ENCODE measurements at regions not wholly inside any gene's neighbourhood (a gene's known extent, or its start where the extent isn't known, plus 50 kb on each side); places are given as distances from the start of the nearest gene placed in this dataset.

- no peaks in the 10 kb centered on the region for H3K9me3 ChIP-seq (ENCODE audit: low read depth, low read length, poor library complexity, severe bottlenecking)
- no peak for DNase-seq (ENCODE audit: low spot score)
- TF ChIP-seq EZH2 (IDR thresholded peaks at IDR 0.05; ENCODE audit: borderline replicate concordance, low read depth, low read length, poor library complexity, severe bottlenecking) (no peak), CTCF (conservative IDR thresholded peaks at IDR 0.05; ENCODE audit: low read depth, low read length) (no peak)
- ChIA-PET CTCF (no interaction called here), POLR2A (ENCODE audit: low non-redundant PET) (no interaction called here)
- no peaks in the 10 kb centered on the region for H3K4me1 ChIP-seq (ENCODE audit: insufficient read depth, low read length, poor library complexity, severe bottlenecking)
- no TSS peak for BruUV-seq (replicated peaks)
- no peaks in the 10 kb centered on the region for H3K36me3 ChIP-seq (ENCODE audit: insufficient read depth, low read length, poor library complexity, severe bottlenecking)
- intact Hi-C loops (cut with micrococcal nuclease; ENCODE audit: unreplicated experiment) = no loop called here
- H3K27ac ChIP-seq (ENCODE audit: low read depth, low read length, poor library complexity, severe bottlenecking) = no peak overlapping the region
- no peak overlapping the region for H3K4me3 ChIP-seq (ENCODE audit: low read depth, low read length, poor library complexity, severe bottlenecking)
- H3K27me3 ChIP-seq (replicated peaks; ENCODE audit: insufficient read depth, low read depth, low read length, poor library complexity) = no peaks in the 10 kb centered on the region
Measured at GRCh38 chr12:88334271-88334670, 192.2 kb downstream of the TMTC3 start.

GRCh38 chr12:88336076-88336739 lies 194.1 kb downstream of the TMTC3 start:
- no peaks in the 10 kb centered on the region for H3K36me3 ChIP-seq (ENCODE audit: insufficient read depth, low read length, poor library complexity, severe bottlenecking)
- H3K27ac ChIP-seq (ENCODE audit: low read depth, low read length, poor library complexity, severe bottlenecking) = no peak overlapping the region
- DNase-seq (ENCODE audit: low spot score) = no peak
- CTCF ChIA-PET = no interaction called here
- no peaks in the 10 kb centered on the region for H3K27me3 ChIP-seq (replicated peaks; ENCODE audit: insufficient read depth, low read depth, low read length, poor library complexity)
- TF ChIP-seq CTCF (conservative IDR thresholded peaks at IDR 0.05; ENCODE audit: low read depth, low read length) (no peak), EZH2 (IDR thresholded peaks at IDR 0.05; ENCODE audit: borderline replicate concordance, low read depth, low read length, poor library complexity, severe bottlenecking) (no peak)
- POLR2A ChIA-PET (ENCODE audit: low non-redundant PET) = no interaction called here
- H3K4me1 ChIP-seq (ENCODE audit: insufficient read depth, low read length, poor library complexity, severe bottlenecking) = no peaks in the 10 kb centered on the region
- no peak overlapping the region for H3K4me3 ChIP-seq (ENCODE audit: low read depth, low read length, poor library complexity, severe bottlenecking)
- intact Hi-C loops (cut with micrococcal nuclease; ENCODE audit: unreplicated experiment) = no loop called here
- BruUV-seq (replicated peaks) = no TSS peak
- no peaks in the 10 kb centered on the region for H3K9me3 ChIP-seq (ENCODE audit: low read depth, low read length, poor library complexity, severe bottlenecking)

- POLR2A ChIA-PET (ENCODE audit: low non-redundant PET) = no interaction called here
Measured at GRCh38 chr12:88338486-88338885, 196.4 kb downstream of the TMTC3 start.

More at GRCh38 chr12:88338486-88338885, 196.4 kb downstream of the TMTC3 start:
- H3K27me3 ChIP-seq (replicated peaks; ENCODE audit: insufficient read depth, low read depth, low read length, poor library complexity) = no peaks in the 10 kb centered on the region
- BruUV-seq (replicated peaks) = no TSS peak
- no peak for TF ChIP-seq CTCF (conservative IDR thresholded peaks at IDR 0.05; ENCODE audit: low read depth, low read length)
- no peak for TF ChIP-seq EZH2 (IDR thresholded peaks at IDR 0.05; ENCODE audit: borderline replicate concordance, low read depth, low read length, poor library complexity, severe bottlenecking)
- H3K4me3 ChIP-seq (ENCODE audit: low read depth, low read length, poor library complexity, severe bottlenecking) = no peak overlapping the region
- H3K27ac ChIP-seq (ENCODE audit: low read depth, low read length, poor library complexity, severe bottlenecking) = no peak overlapping the region
- no peaks in the 10 kb centered on the region for H3K36me3 ChIP-seq (ENCODE audit: insufficient read depth, low read length, poor library complexity, severe bottlenecking)
- CTCF ChIA-PET = no interaction called here
- intact Hi-C loops (cut with micrococcal nuclease; ENCODE audit: unreplicated experiment) = no loop called here
- no peaks in the 10 kb centered on the region for H3K4me1 ChIP-seq (ENCODE audit: insufficient read depth, low read length, poor library complexity, severe bottlenecking)
- H3K9me3 ChIP-seq (ENCODE audit: low read depth, low read length, poor library complexity, severe bottlenecking) = no peaks in the 10 kb centered on the region
- DNase-seq (ENCODE audit: low spot score) = no peak

Data from A673 (cell line).